ENCODE measurements at regions not wholly inside any gene's neighbourhood (a gene's known extent, or its start where the extent isn't known, plus 50 kb on each side); places are given as distances from the start of the nearest gene placed in this dataset.
"Not testable (repeated sequence)": the region's sequence is repeated elsewhere in the genome, so short reads cannot be mapped to it uniquely, and the experiment has no call there.

DNA sequence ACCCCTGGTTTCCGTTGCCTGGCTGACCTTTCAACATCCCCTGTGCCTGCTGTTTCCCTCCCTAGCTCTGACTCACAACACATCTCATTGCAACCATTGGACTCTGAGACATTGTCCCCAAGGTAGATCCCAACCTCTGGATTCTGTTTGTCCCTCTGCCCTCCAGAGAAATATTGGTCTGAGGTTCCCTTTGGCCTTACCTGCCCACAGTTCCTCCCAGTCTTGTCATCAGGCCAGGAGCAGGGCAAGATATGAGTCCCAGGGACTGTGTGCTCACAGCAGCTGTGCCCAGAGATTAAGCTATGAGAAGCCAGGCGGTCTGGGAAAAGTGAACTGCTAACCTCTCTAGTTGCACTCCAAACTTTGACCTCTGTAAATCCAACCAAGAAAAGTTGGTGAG, 168.2 kb upstream of the NR2F2 start:
- DNase-seq (ENCODE audit: low read depth, low spot score) = no peak

DNA sequence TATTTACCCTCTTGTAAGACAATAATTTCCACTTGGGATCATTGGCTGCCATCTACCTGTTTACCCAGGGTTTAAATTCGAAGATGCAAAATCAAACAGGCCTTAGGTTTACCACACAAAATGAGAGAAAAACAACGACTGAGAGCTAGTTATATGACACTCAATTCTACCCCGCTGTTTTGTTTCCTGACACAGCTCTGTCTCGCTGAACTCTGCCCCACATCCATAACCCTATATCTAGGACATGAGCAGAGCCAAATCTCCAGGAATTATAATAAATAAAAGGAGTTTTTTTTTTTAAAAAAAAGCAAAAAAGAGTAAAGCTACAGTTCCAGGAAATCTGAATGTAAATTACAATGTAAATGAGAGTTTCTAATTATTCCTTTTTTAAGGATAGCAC, 165.4 kb upstream of the NR2F2 start:
- no peak for DNase-seq (ENCODE audit: low read depth, low spot score)

DNA sequence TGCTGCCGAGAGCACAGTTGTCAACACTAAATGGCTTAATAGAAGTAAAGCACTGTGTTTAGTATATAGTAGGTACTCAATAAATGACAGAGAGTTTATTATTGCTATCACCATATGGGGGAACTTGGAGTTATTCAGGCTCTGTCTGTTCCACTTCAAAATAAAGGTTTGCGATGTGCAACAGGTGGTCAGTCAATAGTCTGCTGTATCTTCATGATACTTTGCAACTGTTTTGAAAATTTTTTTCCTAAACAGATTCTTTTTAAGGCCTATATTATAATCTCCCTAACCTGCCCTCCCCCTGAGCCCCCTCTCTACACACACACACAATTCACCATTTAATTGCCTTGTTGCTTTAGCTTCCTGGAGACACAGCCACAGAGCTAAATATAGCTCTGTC, 164.7 kb upstream of the NR2F2 start:
- DNase-seq (ENCODE audit: low read depth, low spot score) = no peak

DNA sequence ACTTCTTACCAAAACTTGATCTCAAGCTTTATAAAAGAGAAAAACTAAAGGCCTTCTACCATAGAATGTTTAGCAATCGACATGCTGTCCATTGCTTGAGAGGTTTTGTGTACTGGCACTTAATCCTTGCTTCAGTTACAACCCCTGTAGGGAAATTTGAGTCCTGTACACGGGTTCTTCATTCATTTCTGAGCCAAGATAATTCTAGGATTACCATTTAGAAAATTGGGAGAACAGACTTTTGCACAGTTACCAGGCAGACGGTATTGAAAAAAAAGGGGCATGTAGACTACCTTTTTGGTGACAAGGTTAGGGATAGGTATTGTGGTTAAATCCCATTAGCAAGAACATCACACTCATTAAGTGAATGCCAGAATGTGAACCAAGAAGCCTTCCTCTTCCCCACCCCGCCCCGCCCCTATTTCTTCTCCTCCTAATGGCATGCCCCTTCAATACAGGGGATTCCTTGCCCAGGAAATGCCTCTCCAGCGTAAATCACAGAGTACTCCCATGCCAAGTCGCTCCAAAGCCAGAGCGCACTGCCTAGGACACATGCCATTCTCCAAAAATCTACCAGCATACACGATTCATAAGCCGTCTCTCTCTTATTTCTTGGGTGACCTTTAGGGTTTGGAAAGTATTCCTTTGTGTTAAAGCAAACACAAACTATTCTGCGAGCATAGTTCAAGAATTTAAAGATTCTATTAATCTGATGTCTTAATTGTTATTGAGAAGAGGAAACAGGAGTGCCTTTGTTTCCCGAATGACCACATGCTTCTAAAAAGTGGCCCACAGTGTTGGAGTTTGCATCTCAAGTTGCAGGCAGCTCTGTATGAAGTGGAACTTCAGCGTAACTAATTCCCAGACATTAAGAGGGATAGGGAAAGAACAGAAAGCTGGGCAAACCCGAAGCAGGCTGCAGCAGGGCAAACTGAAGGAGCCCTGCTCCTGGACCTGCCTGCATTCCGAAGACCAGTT, 164.0 kb upstream of the NR2F2 start:
- no peak for DNase-seq (ENCODE audit: low read depth, low spot score)

DNA sequence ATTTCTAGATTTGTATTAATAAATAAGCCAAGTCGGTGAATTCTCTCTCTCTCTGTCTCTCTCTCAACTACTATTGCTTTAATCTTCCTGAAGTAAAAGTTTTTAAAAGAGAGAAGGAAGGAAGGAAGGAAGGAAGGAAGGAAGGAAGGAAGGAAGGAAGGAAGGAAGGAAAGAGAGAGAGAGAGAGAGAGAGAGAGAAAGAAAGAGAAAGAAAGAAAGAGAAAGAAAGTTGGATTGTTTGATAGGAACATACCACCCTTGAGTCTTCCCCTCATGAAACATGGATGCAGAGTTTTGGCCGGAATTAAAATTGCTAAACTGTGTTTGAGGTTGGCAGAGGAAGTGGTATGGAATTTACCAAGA, 159.9 kb upstream of the NR2F2 start:
- not testable (repeated sequence) for DNase-seq (ENCODE audit: low read depth, low spot score)

DNA sequence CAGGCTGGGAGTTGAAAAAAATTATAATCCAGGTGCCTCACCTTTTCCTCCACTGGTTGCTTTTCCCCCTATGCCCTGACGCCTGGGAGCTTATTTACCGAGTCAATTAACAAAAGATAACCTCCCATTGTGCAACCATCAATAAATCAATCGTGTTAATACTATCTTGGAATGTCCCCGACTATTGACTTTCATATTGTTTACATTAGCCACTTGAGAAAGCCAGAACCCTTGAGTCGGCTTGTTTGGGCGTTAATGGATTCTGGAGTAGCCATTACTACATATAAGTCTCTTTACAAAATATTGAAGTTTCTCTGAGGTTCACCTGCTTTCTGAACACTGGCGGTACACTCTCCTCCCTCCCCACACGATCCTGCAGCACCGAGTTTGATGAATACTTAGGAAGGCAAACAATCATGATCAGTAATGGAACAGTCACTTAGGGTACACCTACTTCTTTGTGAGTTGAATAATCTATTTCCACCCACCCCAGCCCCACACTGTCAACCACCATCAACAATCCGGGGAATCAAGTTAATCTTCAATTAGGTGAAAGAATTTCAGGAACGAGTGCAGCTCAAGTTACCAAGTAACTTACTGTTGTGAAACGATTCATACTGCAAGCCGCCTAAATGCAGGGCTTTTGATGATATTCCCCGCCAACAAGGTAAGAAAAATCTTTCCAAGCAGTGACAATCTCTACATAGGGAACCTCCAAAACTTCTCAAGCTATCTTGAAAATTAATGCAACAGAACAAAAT, 159.3 kb upstream of the NR2F2 start:
- DNase-seq (ENCODE audit: low read depth, low spot score) = no peak

DNA sequence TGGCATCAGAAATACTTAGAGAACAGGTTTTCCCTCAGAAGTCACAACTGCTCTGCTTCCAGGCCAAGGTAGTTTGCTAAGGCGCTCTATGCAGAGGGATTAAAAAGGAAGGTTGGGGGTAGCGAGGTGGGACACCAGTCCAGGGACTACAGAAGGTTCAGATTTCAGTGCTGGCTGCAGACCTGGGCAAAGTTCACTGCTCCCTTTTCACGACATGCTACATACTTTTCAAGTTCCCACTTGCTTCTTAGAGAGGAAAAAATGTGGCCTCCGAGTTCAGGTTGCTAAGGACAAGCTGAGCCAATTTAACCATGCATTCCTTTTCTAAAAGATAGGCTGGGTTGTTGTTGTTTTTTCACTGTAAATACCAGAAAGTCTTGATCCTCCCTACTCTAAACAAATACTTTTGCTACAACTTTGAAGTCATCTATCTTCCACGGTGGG, 158.6 kb upstream of the NR2F2 start:
- DNase-seq (ENCODE audit: low read depth, low spot score) = no peak

DNA sequence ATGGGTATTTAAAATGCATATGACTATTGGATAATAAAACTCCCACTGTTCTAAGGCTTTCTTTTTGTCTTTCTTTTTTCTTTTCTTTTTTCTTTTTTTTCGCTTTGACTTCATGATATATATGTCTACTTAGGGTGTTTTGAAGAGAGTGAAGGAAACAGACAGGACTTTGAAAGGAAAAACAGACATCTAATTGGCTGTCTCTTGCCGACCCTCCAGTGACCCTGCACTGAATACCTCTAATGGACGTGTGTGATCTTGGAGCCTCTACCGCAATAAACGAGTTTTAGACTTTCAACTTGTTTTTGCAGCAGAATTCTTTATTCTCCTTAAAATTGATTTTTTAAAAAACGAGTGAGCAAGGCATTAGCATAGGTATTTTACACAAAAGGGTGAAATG, 158.1 kb upstream of the NR2F2 start:
- DNase-seq (ENCODE audit: low read depth, low spot score) = no peak

DNA sequence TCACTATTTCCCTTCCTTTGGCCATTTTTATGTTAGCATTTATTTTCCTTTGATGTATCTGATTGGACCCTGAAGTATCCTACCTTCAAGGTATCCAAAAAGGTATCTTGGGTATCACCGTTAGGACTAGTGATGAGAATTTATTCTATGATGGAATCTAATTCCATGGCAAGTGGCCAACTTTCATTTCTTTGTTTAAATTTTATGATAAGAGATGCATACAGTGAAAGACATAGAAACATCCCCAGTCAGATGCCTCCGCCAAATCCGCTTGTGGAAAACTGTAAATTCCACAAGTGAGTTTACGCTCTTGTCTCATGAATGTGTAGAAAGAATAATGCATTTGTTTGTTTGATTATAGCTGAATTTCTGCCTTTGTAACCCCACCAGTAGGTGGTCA, 153.7 kb upstream of the NR2F2 start:
- no peak for DNase-seq (ENCODE audit: low read depth, low spot score)

DNA sequence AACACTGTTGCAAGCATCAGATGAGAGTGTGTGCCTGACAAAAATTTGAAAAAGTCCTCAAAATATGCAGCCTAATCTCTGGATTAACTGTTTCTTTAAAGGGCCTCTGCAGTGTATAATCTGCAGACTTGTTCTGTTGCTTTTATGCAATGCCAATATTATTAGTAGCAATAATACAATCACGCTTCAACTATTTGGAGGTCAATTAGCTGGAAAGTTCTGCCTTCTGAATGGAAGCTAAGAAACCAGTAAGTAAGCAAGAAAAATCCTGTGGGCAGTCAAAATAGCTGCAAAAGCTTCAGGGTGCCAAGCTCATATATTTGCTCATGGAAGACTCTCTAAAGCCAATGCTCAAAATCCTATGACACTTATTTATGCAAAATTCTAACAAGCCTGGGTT, 153.2 kb upstream of the NR2F2 start:
- no peak for DNase-seq (ENCODE audit: low read depth, low spot score)

DNA sequence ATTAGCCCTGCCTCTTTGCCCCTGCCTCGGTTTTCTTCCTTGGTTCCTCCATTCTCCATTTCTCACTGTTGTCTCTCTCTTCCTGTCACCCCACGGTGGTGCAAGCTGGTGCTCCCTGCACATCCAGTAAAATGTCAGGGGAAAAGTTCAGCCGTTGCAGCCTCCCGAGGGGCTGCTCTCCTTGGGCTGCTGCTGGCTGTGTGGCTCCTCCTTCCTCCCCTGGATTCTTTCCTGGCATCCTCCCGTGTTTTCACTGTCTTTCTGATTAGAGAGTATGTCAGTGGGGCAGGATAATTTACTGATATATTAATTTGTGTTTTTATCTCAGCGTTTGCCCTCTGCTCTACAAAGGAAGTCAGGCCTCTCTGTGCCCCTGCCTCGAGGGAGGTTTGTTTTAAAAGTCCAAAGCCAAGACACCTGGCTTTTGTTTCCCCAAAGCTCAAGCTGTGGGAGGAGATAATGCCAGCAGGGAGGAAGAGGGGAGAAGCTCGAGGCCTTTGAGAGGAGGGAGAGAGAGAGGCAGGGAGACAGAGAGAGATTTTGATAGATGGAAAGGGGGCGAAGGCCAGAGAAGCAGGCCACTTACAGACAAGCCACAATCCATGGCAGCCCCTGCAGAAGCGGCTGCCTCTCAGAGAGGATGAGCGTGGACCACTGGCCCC, 150.3 kb upstream of the NR2F2 start:
- DNase-seq (ENCODE audit: low read depth, low spot score) = no peak

DNA sequence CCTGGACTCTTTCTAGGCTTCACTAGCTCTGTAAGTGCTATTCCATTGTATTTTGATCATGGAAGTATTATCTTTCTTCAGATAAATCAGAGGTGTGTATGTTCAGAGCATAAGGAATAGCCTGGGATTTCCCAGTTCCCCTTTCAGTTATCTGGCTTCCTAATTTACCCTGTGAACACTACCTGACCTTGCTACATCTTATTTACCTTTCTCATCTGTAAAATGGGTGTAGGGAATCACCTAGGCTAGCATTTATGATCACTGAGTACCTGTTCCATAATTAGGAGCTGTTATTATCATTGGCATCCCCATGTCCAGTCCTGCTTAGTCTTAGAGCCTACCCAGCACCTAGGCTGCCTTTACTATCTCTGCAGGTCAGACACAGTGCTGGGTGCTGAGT, 149.3 kb upstream of the NR2F2 start:
- no peak for DNase-seq (ENCODE audit: low read depth, low spot score)

DNA sequence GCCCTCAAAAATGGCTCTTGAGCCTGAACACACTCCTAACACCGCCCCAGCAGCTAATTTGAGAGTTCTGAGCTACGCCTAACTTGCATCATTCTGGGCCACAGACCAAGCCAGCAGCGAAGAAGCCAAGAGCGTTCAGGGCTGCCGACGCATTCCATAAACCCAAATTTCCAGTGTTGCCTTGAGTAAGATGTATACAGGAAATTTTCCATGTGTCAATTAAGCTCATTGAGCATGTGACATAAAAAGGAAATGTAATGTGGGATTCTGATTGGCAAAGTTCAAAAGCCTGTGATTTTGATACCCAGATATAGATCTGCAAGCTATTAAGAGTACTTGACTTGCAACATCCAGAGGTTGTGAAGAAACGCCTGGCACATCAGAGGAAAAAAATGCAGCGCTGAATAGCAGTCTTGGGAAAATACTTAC, 148.6 kb upstream of the NR2F2 start:
- DNase-seq (ENCODE audit: low read depth, low spot score) = no peak

DNA sequence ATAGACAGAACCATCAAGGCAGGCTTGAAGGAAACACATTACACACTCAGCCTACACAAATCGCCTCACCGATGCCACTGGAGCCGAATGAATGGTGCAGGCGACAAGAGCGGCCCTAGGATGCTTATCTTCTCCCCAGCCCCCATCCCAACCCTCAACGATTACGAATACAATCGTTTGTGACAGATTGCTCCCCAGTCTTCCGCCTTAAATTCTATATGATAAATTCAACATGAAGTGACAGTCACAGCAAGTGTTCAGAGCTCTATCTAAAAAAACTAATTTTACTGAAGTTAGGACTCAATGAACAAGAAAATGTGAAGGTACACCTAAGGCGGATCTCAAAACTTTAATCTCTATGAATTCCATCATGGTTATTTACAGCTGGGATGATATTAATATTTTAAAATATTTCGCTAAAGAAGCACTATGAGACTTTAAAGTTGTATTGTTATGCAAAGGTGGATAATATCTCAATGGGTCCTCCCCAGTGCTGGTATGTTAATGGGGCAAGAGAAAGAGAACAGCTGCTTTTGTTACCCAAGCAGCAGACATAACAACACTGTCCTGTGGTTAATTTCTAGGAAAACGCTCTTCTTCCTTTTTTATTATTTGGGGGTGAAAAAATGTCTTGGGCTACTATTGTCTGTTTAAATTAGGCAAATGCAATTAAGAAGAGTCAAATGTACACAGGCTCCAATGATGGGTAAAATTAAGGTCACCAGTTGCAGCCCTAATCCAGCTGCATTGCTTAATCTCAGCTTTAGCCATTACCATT, 147.6 kb upstream of the NR2F2 start:
- DNase-seq (ENCODE audit: low read depth, low spot score) = no peak

DNA sequence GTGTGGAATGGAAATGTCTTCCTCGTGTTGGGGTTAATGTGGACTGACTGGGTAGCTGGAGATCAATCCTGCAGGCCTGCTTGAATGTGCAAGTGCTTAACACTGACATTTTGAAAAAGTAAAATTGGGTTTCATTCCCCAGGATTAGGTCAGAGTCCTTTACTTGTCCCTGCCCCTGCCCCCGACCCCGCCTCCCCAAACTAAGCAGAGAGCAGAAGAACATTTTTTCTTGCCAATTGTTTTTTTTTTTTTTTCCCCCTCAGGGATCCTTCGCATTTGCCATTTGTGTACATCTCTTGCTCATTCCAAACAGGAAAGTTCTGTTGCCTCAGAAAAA, 147.0 kb upstream of the NR2F2 start:
- DNase-seq (ENCODE audit: low read depth, low spot score) = no peak

DNA sequence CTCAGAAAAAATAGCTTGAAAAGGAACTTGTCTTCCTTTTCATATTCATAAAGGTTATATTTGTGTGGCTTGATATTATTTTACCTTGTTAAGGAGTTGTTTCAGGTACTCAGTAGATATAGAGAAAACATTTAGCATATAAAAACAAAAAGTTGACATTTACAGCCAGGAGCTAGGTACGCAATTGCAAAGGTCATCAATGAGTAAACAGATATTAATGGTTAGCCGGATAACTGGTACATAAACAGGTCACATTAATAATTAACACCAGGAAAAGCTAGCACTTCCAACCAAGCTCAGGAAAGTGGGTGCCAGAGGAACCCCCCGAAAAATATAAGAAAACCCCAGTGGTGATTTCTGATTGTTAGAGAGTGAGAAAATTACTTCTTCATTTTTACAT, 146.6 kb upstream of the NR2F2 start:
- DNase-seq (ENCODE audit: low read depth, low spot score) = no peak

DNA sequence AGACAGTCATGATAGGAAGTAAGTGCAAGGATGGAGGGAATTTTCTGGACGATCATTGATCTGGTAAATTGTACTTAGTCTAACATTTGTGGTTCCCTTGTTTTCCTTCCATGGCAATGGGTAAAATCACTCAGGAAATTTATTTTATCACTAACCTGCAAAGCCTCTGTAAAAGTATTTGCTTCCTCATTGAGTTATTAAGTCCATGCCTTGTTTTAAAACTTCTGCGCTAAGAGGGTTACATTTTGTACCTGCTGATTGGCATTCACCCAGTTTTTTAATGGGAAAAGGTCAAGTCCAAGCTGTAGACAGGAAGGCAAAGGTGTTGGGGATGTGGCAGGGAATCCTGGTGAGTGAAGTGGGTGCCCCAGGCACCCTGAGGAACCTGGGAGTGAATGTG, 146.2 kb upstream of the NR2F2 start:
- no peak for DNase-seq (ENCODE audit: low read depth, low spot score)

DNA sequence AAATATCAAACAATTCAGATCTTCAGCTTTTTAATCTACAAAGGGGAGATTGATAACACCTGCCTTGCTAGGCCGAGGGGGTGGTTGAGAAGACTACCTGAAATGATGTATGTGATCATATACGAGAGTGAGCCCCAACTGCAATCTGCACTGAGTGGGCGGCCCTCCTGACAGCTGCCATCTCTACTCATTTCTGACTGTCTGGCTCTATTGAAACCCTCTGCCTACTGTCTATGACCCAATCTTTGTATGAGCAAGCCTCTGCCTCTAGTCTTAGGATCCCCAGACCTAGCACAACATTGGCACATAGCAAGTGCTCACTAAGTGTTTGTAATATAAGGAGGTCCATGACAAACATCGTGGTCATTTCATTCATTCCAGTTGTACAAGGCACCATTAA, 144.4 kb upstream of the NR2F2 start:
- DNase-seq (ENCODE audit: low read depth, low spot score) = no peak

DNA sequence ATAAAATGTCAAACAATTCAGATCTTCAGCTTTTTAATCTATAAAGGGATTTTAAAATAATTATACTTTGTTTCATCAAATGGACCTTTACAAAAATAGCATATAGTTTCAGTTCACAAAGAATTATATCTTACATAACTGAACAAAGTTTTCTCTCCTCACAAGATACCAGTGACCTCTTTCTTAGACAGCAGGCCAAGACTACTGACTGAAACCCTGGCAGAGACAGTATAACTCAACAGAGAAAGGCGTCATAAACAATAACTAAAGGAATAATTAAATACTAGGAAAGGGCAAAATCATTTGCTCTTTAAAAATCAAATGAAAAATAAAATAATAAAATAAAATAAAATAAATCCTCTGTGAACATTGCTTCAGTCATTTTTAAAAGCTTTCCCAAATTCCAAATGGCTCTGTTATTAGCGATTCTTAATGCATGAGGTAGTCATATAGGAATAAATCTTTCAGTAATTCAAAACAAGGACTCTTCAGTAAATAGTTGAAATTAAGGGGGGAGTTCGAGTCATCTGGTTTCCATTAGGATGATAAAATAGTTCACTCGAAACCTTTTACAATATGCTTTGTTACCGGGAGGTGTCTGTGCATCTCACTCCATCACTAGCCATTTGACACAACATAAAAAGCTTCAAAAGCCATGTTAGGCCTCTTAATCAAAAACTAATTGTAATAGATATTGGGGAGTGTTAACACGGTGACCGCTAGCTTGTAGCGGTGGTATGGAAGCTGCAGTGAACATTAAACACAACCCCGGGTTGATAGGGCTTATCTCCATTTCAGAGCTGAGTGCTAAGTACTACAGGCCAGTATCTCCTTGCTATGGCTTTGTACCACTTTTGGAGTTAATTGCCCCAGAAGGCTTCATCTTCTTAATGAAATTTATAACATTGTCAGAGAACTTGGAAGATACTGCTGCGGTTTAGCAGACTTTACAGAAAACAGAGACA, 142.9 kb upstream of the NR2F2 start:
- no peak for DNase-seq (ENCODE audit: low read depth, low spot score)

DNA sequence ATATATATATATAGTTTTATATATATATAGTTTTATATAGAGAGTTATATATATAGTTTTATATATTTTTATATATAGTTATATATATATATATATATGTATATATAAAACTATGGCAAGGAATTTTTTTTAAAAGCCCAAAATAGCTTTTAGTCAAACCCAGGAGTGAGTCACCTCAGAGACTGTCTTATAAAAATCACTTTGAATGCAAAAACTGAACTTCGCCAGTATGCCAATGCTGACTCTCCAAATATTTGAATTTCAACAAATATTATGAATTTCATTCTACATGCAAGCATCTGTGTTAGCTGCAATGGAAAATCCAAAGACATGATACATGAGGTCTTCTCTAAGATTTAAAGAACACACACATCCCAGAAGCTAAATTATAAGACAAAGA, 132.8 kb upstream of the NR2F2 start:
- no peak for DNase-seq (ENCODE audit: low read depth, low spot score)

DNA sequence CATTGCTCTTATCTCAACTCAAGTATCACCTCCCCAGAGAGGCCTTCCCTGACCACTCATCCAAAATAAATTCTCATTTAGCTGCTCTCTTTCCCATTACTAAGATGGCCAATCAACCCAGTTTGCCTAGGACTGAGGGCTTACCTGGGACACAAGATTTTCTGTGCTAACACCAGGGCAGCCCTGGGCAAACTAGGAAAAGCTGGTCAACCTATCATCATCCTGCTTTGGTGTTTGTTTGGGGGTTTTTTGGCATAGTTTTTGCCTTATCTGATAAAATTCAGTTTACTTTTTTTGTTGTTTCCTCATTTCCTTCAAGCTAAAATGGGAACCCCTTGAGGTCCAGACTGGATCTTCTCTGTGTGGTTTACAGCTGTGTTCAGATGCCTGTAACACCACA, 131.4 kb upstream of the NR2F2 start:
- no peak for DNase-seq (ENCODE audit: low read depth, low spot score)

Measured in brain pericyte (primary cell).